ENCODE measurements at regions not wholly inside any gene's neighbourhood (a gene's known extent, or its start where the extent isn't known, plus 50 kb on each side); places are given as distances from the start of the nearest gene placed in this dataset.

GRCh38 chr11:129701706-129702105 lies 113.9 kb upstream of the TMEM45B start:
- TF ChIP-seq CTCF (IDR thresholded peaks at IDR 0.05) (no peak), POLR2A (IDR thresholded peaks at IDR 0.05) (no peak)

Measured in thyroid gland (tissue), 4 donors.